IPS DF 4.7 (cell line): ENCODE measurements at regions not wholly inside any gene's neighbourhood (a gene's known extent, or its start where the extent isn't known, plus 50 kb on each side); places are given as distances from the start of the nearest gene placed in this dataset.
"Not testable (repeated sequence)": the region's sequence is repeated elsewhere in the genome, so short reads cannot be mapped to it uniquely, and the experiment has no call there.

Experiments used
- DNase-seq: peaks from one replicate; pipeline ENCODE4 v3.0.0-alpha.2; 2013; ENCODE audit warnings: low spot score; ENCODE audit errors: extremely low read depth

GRCh38 chr5:30387974-30388632 is 805.4 kb upstream of the CDH6 start:
- peak; percentile 46 for DNase-seq

GRCh38 chr5:30385754-30386153 is 807.7 kb upstream of the CDH6 start:
- DNase-seq, result no peak

GRCh38 chr5:30384171-30384570 is 809.3 kb upstream of the CDH6 start:
- DNase-seq, result no peak

GRCh38 chr5:30380228-30380627 is 813.3 kb upstream of the CDH6 start:
- DNase-seq, result no peak

GRCh38 chr5:30376848-30377247 is 816.6 kb upstream of the CDH6 start:
- DNase-seq, result no peak

GRCh38 chr5:30368064-30368463 is 825.4 kb upstream of the CDH6 start:
- DNase-seq, result no peak

GRCh38 chr5:30365031-30365430 is 828.5 kb upstream of the CDH6 start:
- DNase-seq, result not testable (repeated sequence)

GRCh38 chr5:30357371-30357770 is 836.1 kb upstream of the CDH6 start:
- no peak for DNase-seq

- no peak for DNase-seq
These were observed 837.8 kb upstream of the CDH6 start for GRCh38 chr5:30355675-30356074.

GRCh38 chr5:30347858-30348257 is 845.6 kb upstream of the CDH6 start:
- no peak for DNase-seq

- not testable (repeated sequence) for DNase-seq
These were observed 847.7 kb upstream of the CDH6 start for GRCh38 chr5:30345539-30346345.

GRCh38 chr5:30343707-30344106 is 849.8 kb upstream of the CDH6 start:
- DNase-seq, result no peak

GRCh38 chr5:30341466-30341865 is 852.0 kb upstream of the CDH6 start:
- DNase-seq, result no peak

- DNase-seq, result no peak
These were observed 856.4 kb upstream of the CDH6 start for GRCh38 chr5:30337084-30337573.

GRCh38 chr5:30331534-30331933 is 862.0 kb upstream of the CDH6 start:
- no peak for DNase-seq

GRCh38 chr5:30325795-30326194 is 867.7 kb upstream of the CDH6 start:
- DNase-seq, result no peak

GRCh38 chr5:30324083-30324482 is 869.4 kb upstream of the CDH6 start:
- DNase-seq, result no peak

- no peak for DNase-seq
These were observed 905.6 kb upstream of the CDH6 start for GRCh38 chr5:30287890-30288289.

GRCh38 chr5:30279237-30279636 is 914.2 kb upstream of the CDH6 start:
- no peak for DNase-seq

GRCh38 chr5:30267026-30267425 is 926.5 kb upstream of the CDH6 start:
- no peak for DNase-seq

- peak; percentile 33 for DNase-seq
These were observed 954.0 kb upstream of the CDH6 start for GRCh38 chr5:30239331-30240022.

- no peak for DNase-seq
These were observed 956.3 kb upstream of the CDH6 start for GRCh38 chr5:30237189-30237588.
